ENCODE measurements at regions not wholly inside any gene's neighbourhood (a gene's known extent, or its start where the extent isn't known, plus 50 kb on each side); places are given as distances from the start of the nearest gene placed in this dataset.

DNA sequence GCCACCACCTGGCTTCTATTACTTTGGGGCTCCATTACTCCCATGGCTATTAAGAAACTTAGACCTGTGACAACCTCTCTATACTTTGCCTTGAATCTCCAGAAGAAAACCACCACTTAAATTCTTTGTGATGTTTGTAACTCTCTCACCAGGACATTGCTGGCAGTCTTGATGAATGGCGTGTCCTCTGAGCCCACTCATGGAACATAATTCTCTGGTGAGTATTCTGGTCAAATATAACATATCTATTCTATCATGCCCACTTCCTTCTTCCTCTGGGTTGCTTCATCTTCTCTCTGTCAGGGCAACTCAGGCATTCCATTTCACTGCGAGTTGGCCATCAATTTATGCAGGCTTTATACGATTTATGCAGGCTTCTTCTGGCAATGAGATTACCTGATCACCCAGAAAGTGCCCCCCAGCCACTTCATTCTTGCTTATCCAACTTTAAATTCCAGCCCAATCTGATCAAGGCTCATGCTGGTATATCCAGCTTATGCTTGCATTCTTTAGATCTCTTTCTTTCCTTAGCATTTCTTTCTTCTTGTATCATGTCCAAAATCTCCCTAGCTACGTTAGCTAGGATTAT is 112.0 kb upstream of the CHRM3 start:
- Histone ChIP-seq H3K4me3 (ENCODE audit: low read depth, low read length, poor library complexity, severe bottlenecking) (no peak overlapping the region), H4K20me1 (ENCODE audit: insufficient read depth, low read length) (no peaks in the 10 kb centered on the region), H3K27ac (ENCODE audit: low read depth, low read length, poor library complexity, severe bottlenecking) (no peak overlapping the region), H3K9me3 (ENCODE audit: low read length) (no peaks in the 10 kb centered on the region), H3K4me2 (ENCODE audit: low read length) (no peak overlapping the region), H2AFZ (ENCODE audit: low read length) (no peak overlapping the region), H3K79me2 (ENCODE audit: insufficient read depth, low read depth, low read length) (no peaks in the 10 kb centered on the region), H3K36me3 (ENCODE audit: insufficient read depth, low read length) (no peaks in the 10 kb centered on the region), H3K9me2 (ENCODE audit: insufficient read depth, low read length) (no peaks in the 10 kb centered on the region), H3K4me1 (ENCODE audit: insufficient read depth, low read length, poor library complexity, severe bottlenecking) (no peaks in the 10 kb centered on the region)
- ChIA-PET POLR2A (no interaction called here), CTCF (ENCODE audit: unreplicated experiment) (no interaction called here)
- BruUV-seq (replicated peaks), result no TSS peak
- TF ChIP-seq, protein P1, sequence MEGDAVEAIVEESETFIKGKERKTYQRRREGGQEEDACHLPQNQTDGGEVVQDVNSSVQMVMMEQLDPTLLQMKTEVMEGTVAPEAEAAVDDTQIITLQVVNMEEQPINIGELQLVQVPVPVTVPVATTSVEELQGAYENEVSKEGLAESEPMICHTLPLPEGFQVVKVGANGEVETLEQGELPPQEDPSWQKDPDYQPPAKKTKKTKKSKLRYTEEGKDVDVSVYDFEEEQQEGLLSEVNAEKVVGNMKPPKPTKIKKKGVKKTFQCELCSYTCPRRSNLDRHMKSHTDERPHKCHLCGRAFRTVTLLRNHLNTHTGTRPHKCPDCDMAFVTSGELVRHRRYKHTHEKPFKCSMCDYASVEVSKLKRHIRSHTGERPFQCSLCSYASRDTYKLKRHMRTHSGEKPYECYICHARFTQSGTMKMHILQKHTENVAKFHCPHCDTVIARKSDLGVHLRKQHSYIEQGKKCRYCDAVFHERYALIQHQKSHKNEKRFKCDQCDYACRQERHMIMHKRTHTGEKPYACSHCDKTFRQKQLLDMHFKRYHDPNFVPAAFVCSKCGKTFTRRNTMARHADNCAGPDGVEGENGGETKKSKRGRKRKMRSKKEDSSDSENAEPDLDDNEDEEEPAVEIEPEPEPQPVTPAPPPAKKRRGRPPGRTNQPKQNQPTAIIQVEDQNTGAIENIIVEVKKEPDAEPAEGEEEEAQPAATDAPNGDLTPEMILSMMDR (conservative IDR thresholded peaks at IDR 0.05; ENCODE audit: low read length), result no peak
- no peak for TF ChIP-seq EZH2phosphoT487 (IDR thresholded peaks at IDR 0.05; ENCODE audit: borderline replicate concordance, low read depth, low read length)
- no peak for DNase-seq (ENCODE audit: low spot score)
- intact Hi-C loops (cut with micrococcal nuclease; ENCODE audit: unreplicated experiment), result no loop called here

DNA sequence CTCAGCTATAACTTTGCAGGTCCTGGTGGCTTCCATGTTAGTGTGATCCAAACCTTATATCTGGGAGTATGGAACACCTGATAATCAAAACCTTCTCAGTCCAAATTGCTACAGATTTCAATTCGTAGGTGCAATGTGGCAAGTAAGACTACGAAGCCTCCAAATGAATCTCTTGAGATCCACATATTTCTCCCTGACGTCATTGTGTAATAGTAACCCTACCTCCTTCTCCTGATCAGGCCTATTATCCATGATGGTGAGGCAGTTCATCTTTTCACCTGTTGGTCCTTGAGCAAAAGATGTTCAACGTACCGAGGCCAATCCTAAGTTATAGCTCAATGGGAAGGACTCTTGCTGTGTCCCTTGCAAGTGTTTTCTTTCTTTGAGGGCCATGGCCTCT is 115.9 kb upstream of the CHRM3 start:
- no peaks in the 10 kb centered on the region for H4K20me1 ChIP-seq (ENCODE audit: insufficient read depth, low read length)
- H3K9me3 ChIP-seq (ENCODE audit: low read length), result no peaks in the 10 kb centered on the region
- no peak overlapping the region for H3K27ac ChIP-seq (ENCODE audit: low read depth, low read length, poor library complexity, severe bottlenecking)
- POLR2A ChIA-PET, result interaction anchor here (1.1 kb wide), 1 partner anchor 28 kb away, joined by 3 read pairs; no protein-coding TSS in a partner anchor
- no peaks in the 10 kb centered on the region for H3K79me2 ChIP-seq (ENCODE audit: insufficient read depth, low read depth, low read length)
- no peak overlapping the region for H3K4me2 ChIP-seq (ENCODE audit: low read length)
- TF ChIP-seq, protein P1 (conservative IDR thresholded peaks at IDR 0.05; ENCODE audit: low read length), result no peak
- TF ChIP-seq EZH2phosphoT487 (IDR thresholded peaks at IDR 0.05; ENCODE audit: borderline replicate concordance, low read depth, low read length), result no peak
- BruUV-seq (replicated peaks), result no TSS peak
- no peaks in the 10 kb centered on the region for H3K4me1 ChIP-seq (ENCODE audit: insufficient read depth, low read length, poor library complexity, severe bottlenecking)
- DNase-seq (ENCODE audit: low spot score), result no peak
- intact Hi-C loops (cut with micrococcal nuclease; ENCODE audit: unreplicated experiment), result no loop called here
- no peaks in the 10 kb centered on the region for H3K9me2 ChIP-seq (ENCODE audit: insufficient read depth, low read length)
- H3K4me3 ChIP-seq (ENCODE audit: low read depth, low read length, poor library complexity, severe bottlenecking), result no peak overlapping the region
- no peak overlapping the region for H2AFZ ChIP-seq (ENCODE audit: low read length)
- CTCF ChIA-PET (ENCODE audit: unreplicated experiment), result no interaction called here
- H3K36me3 ChIP-seq (ENCODE audit: insufficient read depth, low read length), result no peaks in the 10 kb centered on the region

DNA sequence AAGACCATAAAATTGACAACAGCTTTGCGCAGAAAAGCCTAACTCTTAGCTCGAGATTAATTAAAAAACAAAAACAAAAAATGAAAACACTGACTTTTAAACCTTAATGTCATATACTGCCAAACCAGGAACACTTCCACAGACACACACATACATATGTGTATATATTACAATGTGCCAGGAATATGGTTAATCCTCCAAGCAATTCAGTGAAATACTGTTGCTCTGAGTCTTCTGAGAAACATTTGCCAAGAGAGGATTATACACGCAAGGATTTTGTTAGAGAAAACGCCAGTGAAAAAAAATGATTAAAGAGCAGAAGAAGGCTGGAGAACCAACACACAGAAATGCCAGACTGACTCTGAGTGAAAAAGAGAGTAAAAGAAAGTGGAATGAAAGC is 116.7 kb upstream of the CHRM3 start:
- Histone ChIP-seq H3K9me3 (ENCODE audit: low read length) (no peaks in the 10 kb centered on the region), H3K36me3 (ENCODE audit: insufficient read depth, low read length) (no peaks in the 10 kb centered on the region), H3K4me2 (ENCODE audit: low read length) (no peak overlapping the region), H3K27ac (ENCODE audit: low read depth, low read length, poor library complexity, severe bottlenecking) (no peak overlapping the region), H4K20me1 (ENCODE audit: insufficient read depth, low read length) (no peaks in the 10 kb centered on the region), H3K4me3 (ENCODE audit: low read depth, low read length, poor library complexity, severe bottlenecking) (no peak overlapping the region), H2AFZ (ENCODE audit: low read length) (no peak overlapping the region), H3K9me2 (ENCODE audit: insufficient read depth, low read length) (no peaks in the 10 kb centered on the region), H3K4me1 (ENCODE audit: insufficient read depth, low read length, poor library complexity, severe bottlenecking) (no peaks in the 10 kb centered on the region), H3K79me2 (ENCODE audit: insufficient read depth, low read depth, low read length) (no peaks in the 10 kb centered on the region)
- intact Hi-C loops (cut with micrococcal nuclease; ENCODE audit: unreplicated experiment), result no loop called here
- no peak for TF ChIP-seq EZH2phosphoT487 (IDR thresholded peaks at IDR 0.05; ENCODE audit: borderline replicate concordance, low read depth, low read length)
- TF ChIP-seq, protein P1 (conservative IDR thresholded peaks at IDR 0.05; ENCODE audit: low read length), result no peak
- no peak for DNase-seq (ENCODE audit: low spot score)
- CTCF ChIA-PET (ENCODE audit: unreplicated experiment), result no interaction called here
- BruUV-seq (replicated peaks), result no TSS peak
- POLR2A ChIA-PET, result interaction anchor here (0.6 to 1.1 kb wide), 2 partner anchors 27 to 481 kb away, joined by 3 to 5 read pairs; no protein-coding TSS in a partner anchor

Data from OCI-LY7 (cell line).